ENCODE measurements at regions not wholly inside any gene's neighbourhood (a gene's known extent, or its start where the extent isn't known, plus 50 kb on each side); places are given as distances from the start of the nearest gene placed in this dataset.

DNA sequence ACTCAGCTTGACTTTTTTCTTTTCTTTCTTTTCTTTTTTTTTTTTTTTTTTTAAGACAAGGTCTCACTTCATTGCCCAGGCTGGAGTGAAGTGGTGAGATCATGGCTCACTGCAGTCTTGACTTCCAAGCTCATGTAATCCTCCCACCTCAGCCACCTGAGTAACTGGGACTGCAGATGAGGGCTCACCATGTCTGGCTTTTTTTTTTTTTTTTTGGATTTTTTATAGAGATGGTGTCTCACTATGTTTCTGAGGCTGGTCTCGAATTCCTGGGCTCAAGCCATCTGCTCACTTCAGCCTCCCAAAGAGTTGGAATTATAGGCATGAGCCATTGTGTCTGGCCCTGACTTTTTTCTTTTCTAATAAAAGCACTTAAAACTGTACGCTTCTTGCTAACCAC lies 358.2 kb upstream of the IGFBP3 start:
- TF ChIP-seq POLR2A (IDR thresholded peaks at IDR 0.05) (no peak), POLR2AphosphoS5 (IDR thresholded peaks at IDR 0.05; ENCODE audit: insufficient read depth in 1 of 2, low read depth in 1 of 2) (no peak)
- TF ChIP-seq, protein P1, sequence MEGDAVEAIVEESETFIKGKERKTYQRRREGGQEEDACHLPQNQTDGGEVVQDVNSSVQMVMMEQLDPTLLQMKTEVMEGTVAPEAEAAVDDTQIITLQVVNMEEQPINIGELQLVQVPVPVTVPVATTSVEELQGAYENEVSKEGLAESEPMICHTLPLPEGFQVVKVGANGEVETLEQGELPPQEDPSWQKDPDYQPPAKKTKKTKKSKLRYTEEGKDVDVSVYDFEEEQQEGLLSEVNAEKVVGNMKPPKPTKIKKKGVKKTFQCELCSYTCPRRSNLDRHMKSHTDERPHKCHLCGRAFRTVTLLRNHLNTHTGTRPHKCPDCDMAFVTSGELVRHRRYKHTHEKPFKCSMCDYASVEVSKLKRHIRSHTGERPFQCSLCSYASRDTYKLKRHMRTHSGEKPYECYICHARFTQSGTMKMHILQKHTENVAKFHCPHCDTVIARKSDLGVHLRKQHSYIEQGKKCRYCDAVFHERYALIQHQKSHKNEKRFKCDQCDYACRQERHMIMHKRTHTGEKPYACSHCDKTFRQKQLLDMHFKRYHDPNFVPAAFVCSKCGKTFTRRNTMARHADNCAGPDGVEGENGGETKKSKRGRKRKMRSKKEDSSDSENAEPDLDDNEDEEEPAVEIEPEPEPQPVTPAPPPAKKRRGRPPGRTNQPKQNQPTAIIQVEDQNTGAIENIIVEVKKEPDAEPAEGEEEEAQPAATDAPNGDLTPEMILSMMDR (IDR thresholded peaks at IDR 0.05): no peak
